ENCODE measurements at regions not wholly inside any gene's neighbourhood (a gene's known extent, or its start where the extent isn't known, plus 50 kb on each side); places are given as distances from the start of the nearest gene placed in this dataset.

DNA sequence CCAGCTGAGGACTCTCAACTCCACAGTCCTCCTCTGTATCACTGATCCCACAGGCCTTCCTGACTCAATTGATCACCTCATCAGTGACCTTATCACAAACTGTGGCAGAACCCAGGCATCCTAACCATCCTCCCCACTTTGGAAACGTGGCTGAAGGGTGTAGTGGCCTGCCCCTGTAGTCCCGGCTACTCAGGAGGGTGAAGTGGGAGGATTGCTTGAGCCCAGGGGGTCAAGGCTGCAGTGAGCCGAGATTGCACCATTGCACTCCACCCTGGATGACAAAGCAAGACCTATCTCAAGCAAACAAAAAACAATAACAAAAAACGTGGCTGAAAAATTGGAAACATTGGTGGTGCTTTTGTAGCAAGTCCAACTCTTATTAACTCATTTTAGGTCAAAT, 203.4 kb upstream of the ZNF217 start:
- no peak overlapping the region for H2BK5ac ChIP-seq (ENCODE audit: low read depth, low read length, poor library complexity, severe bottlenecking)
- intact Hi-C loops (cut with micrococcal nuclease), result no loop called here
- no peaks in the 10 kb centered on the region for H4K20me1 ChIP-seq (ENCODE audit: insufficient read depth, low read length)
- no peaks in the 10 kb centered on the region for H3K27me3 ChIP-seq (ENCODE audit: control insufficient read depth, insufficient read depth, low read length)
- ATAC-seq (ENCODE audit: low read depth) (no peak), DNase-seq (no peak)
- peak overlapping the region; percentile 31; the same call in 1 of the 2 replicates for H3K4ac ChIP-seq (ENCODE audit: low read depth, low read length)
- H4K91ac ChIP-seq (ENCODE audit: insufficient read depth, low read depth, low read length), result 0 out of 2 replicates have a peak overlapping the region, but pooled peaks have one; percentile 45
- H3K4me2 ChIP-seq (ENCODE audit: low read depth, low read length), result no peak overlapping the region
- peak overlapping the region; percentile 37; the same call in 1 of the 2 replicates for H2BK120ac ChIP-seq (ENCODE audit: low read depth, low read length)
- POLR2A ChIA-PET (ENCODE audit: unreplicated experiment), result no interaction called here
- no TSS peak for BruUV-seq (replicated peaks)
- peaks cover 3% of the 10 kb centered on the region for H3K4me1 ChIP-seq (ENCODE audit: control insufficient read depth, insufficient read depth, low read length)
- peak overlapping the region; percentile 56; the same call in 1 of the 3 replicates for H2BK15ac ChIP-seq (ENCODE audit: low read depth, low read length)
- no peaks in the 10 kb centered on the region for H3K9me3 ChIP-seq (ENCODE audit: control insufficient read depth, insufficient read depth, low read length)
- H3K18ac ChIP-seq (ENCODE audit: low read depth, low read length), result no peak overlapping the region
- peak overlapping the region; percentile 58; the same call in 1 of the 2 replicates for H3K14ac ChIP-seq (replicated peaks; ENCODE audit: low read depth, low read length)
- no peak overlapping the region for H3K4me3 ChIP-seq (ENCODE audit: insufficient read depth, low read depth, low read length)
- no peak overlapping the region for H3K9ac ChIP-seq (ENCODE audit: low read depth, low read length)
- H2BK20ac ChIP-seq (ENCODE audit: low read depth, low read length), result peak overlapping the region; percentile 68
- no peak overlapping the region for H4K5ac ChIP-seq (ENCODE audit: low read depth, low read length)
- H3K9me1 ChIP-seq (ENCODE audit: insufficient read depth, low read length), result peaks cover 8% of the 10 kb centered on the region
- no peak overlapping the region for H4K8ac ChIP-seq (ENCODE audit: low read depth in 2 of 2, low read length in 2 of 2)
- H3K79me1 ChIP-seq (ENCODE audit: low read depth in 1 of 2, low read length in 2 of 2), result peaks cover 0 to 3% of the 10 kb centered on the region in 2 experiments; a peak in 1 of 4 replicates
- CTCF ChIA-PET, result no interaction called here
- peak overlapping the region; percentile 51; the same call in 1 of the 2 replicates for H2AK5ac ChIP-seq (ENCODE audit: low read depth, low read length)
- no peak overlapping the region for H3K23ac ChIP-seq (ENCODE audit: low read depth, low read length)
- H2AFZ ChIP-seq (replicated peaks; ENCODE audit: low read length, poor library complexity), result no peak overlapping the region
- no peak overlapping the region for H3K56ac ChIP-seq (ENCODE audit: extremely low read depth, insufficient read depth, low read length)
- dilution Hi-C loops (cut with HindIII; ENCODE audit: low sequenced_read_pairs, unreplicated experiment), result no loop called here
- TF ChIP-seq BHLHE40 (IDR thresholded peaks at IDR 0.05; ENCODE audit: low read depth, low read length), result no peak
- TF ChIP-seq MAFK (IDR thresholded peaks at IDR 0.05; ENCODE audit: low read depth, low read length), result no peak
- TF ChIP-seq, protein P1, sequence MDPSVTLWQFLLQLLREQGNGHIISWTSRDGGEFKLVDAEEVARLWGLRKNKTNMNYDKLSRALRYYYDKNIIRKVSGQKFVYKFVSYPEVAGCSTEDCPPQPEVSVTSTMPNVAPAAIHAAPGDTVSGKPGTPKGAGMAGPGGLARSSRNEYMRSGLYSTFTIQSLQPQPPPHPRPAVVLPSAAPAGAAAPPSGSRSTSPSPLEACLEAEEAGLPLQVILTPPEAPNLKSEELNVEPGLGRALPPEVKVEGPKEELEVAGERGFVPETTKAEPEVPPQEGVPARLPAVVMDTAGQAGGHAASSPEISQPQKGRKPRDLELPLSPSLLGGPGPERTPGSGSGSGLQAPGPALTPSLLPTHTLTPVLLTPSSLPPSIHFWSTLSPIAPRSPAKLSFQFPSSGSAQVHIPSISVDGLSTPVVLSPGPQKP (IDR thresholded peaks at IDR 0.05; ENCODE audit: borderline replicate concordance, low read depth, low read length), result no peak
- TF ChIP-seq, protein P2, sequence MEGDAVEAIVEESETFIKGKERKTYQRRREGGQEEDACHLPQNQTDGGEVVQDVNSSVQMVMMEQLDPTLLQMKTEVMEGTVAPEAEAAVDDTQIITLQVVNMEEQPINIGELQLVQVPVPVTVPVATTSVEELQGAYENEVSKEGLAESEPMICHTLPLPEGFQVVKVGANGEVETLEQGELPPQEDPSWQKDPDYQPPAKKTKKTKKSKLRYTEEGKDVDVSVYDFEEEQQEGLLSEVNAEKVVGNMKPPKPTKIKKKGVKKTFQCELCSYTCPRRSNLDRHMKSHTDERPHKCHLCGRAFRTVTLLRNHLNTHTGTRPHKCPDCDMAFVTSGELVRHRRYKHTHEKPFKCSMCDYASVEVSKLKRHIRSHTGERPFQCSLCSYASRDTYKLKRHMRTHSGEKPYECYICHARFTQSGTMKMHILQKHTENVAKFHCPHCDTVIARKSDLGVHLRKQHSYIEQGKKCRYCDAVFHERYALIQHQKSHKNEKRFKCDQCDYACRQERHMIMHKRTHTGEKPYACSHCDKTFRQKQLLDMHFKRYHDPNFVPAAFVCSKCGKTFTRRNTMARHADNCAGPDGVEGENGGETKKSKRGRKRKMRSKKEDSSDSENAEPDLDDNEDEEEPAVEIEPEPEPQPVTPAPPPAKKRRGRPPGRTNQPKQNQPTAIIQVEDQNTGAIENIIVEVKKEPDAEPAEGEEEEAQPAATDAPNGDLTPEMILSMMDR (conservative IDR thresholded peaks at IDR 0.05; ENCODE audit: low read depth, low read length), result no peak
- no peak for TF ChIP-seq RFX5 (IDR thresholded peaks at IDR 0.05; ENCODE audit: low read depth, low read length)
- no peak for TF ChIP-seq FOS (IDR thresholded peaks at IDR 0.05; ENCODE audit: low read depth, low read length)
- no peak for TF ChIP-seq RCOR1 (IDR thresholded peaks at IDR 0.05; ENCODE audit: insufficient replicate concordance, low read length)
- no peak for TF ChIP-seq NFE2L2 (IDR thresholded peaks at IDR 0.05; ENCODE audit: low read depth, low read length)
- no peak for TF ChIP-seq RAD21 (IDR thresholded peaks at IDR 0.05; ENCODE audit: low read length)
- no peak for TF ChIP-seq POLR2A (IDR thresholded peaks at IDR 0.05; ENCODE audit: low read depth, low read length)
- TF ChIP-seq MXI1 (IDR thresholded peaks at IDR 0.05; ENCODE audit: borderline replicate concordance, low read depth, low read length), result no peak
- H2AK9ac ChIP-seq (replicated peaks; ENCODE audit: low read depth, low read length, poor library complexity), result no peak overlapping the region
- no peak overlapping the region for H3K27ac ChIP-seq (ENCODE audit: insufficient read depth, low read length)
- in situ Hi-C loops (cut with MboI; ENCODE audit: low sequenced_read_pairs), result no loop called here
- WGBS, 2 experiments (ENCODE audit: extremely low coverage in 2 of 2, insufficient read length in 1 of 2), result no CpG with 5 or more reads among the region's 4 CpGs
- H3K36me3 ChIP-seq (ENCODE audit: control insufficient read depth, insufficient read depth, low read length), result no peaks in the 10 kb centered on the region

Data from IMR-90 (cell line).